ENCODE measurements at regions not wholly inside any gene's neighbourhood (a gene's known extent, or its start where the extent isn't known, plus 50 kb on each side); places are given as distances from the start of the nearest gene placed in this dataset.
"Not testable (repeated sequence)": the region's sequence is repeated elsewhere in the genome, so short reads cannot be mapped to it uniquely, and the experiment has no call there.

GRCh38 chr13:22874839-22875238 lies 305.9 kb upstream of the SGCG start:
- H3K36me3 ChIP-seq: no peaks in the 10 kb centered on the region
- ATAC-seq: no peak
- TF ChIP-seq, protein P1, sequence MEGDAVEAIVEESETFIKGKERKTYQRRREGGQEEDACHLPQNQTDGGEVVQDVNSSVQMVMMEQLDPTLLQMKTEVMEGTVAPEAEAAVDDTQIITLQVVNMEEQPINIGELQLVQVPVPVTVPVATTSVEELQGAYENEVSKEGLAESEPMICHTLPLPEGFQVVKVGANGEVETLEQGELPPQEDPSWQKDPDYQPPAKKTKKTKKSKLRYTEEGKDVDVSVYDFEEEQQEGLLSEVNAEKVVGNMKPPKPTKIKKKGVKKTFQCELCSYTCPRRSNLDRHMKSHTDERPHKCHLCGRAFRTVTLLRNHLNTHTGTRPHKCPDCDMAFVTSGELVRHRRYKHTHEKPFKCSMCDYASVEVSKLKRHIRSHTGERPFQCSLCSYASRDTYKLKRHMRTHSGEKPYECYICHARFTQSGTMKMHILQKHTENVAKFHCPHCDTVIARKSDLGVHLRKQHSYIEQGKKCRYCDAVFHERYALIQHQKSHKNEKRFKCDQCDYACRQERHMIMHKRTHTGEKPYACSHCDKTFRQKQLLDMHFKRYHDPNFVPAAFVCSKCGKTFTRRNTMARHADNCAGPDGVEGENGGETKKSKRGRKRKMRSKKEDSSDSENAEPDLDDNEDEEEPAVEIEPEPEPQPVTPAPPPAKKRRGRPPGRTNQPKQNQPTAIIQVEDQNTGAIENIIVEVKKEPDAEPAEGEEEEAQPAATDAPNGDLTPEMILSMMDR (IDR thresholded peaks at IDR 0.05): no peak
- no peak for DNase-seq
- H3K27me3 ChIP-seq: no peaks in the 10 kb centered on the region
- WGBS, 4 donors: 65 to 83% (median 72%) methylated on average over 1 of the region's 1 CpG
- no peak overlapping the region for H3K4me3 ChIP-seq
- no peaks in the 10 kb centered on the region for H3K4me1 ChIP-seq
- intact Hi-C loops (cut with DNase I): no loop called here
- H3K9me3 ChIP-seq: no peaks in the 10 kb centered on the region
- no peak overlapping the region for H3K27ac ChIP-seq

DNA sequence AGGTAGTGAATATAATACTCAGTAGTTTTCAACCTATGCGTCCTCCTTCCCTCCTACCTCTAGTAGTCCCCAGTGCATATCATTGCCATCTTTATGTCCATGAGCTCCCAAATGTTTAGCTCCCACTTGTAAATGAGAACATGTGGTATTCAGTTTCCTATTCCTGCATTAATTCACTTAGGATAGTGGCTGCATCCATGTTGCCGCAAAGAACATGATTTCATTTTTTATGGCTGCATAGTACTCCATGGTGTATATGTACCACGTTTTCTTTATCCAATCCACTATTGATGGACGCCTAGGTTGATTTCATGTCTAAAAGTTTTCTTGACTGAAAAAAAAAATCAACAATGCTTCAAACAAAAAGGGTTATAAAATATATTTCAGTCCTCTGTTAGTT lies 303.4 kb upstream of the SGCG start:
- H3K4me3 ChIP-seq: no peak overlapping the region
- no peaks in the 10 kb centered on the region for H3K27me3 ChIP-seq
- H3K4me1 ChIP-seq: no peaks in the 10 kb centered on the region
- no peaks in the 10 kb centered on the region for H3K36me3 ChIP-seq
- 73 to 95% (median 83%) methylated on average over 4 of the region's 4 CpGs for WGBS, 4 donors
- TF ChIP-seq POLR2A (IDR thresholded peaks at IDR 0.05): no peak
- TF ChIP-seq, protein P1 (IDR thresholded peaks at IDR 0.05): no peak
- ATAC-seq (no peak), DNase-seq (no peak)
- no peak overlapping the region for H3K27ac ChIP-seq
- H3K9me3 ChIP-seq: no peaks in the 10 kb centered on the region
- intact Hi-C loops (cut with DNase I): no loop called here

- H3K9me3 ChIP-seq: no peaks in the 10 kb centered on the region
- no peaks in the 10 kb centered on the region for H3K27me3 ChIP-seq
- WGBS, 4 donors: 72 to 89% (median 82%) methylated on average over 10 of the region's 10 CpGs
- no peaks in the 10 kb centered on the region for H3K36me3 ChIP-seq
- H3K4me1 ChIP-seq: no peaks in the 10 kb centered on the region
- no peak for TF ChIP-seq POLR2A (IDR thresholded peaks at IDR 0.05)
- TF ChIP-seq, protein P1 (IDR thresholded peaks at IDR 0.05): no peak
- no peak overlapping the region for H3K27ac ChIP-seq
- H3K4me3 ChIP-seq: no peak overlapping the region
- DNase-seq (no peak), ATAC-seq (no peak)
- intact Hi-C loops (cut with DNase I): no loop called here
Measured at GRCh38 chr13:22880741-22881720, 299.7 kb upstream of the SGCG start.

- ATAC-seq; H3K27ac ChIP-seq; DNase-seq; H3K9me3 ChIP-seq; H3K4me3 ChIP-seq; H3K27me3 ChIP-seq; H3K4me1 ChIP-seq; H3K36me3 ChIP-seq; intact Hi-C loops (cut with DNase I): not testable (repeated sequence)
- 63 to 75% (median 66%) methylated on average over 9 of the region's 9 CpGs for WGBS, 4 donors
Measured at GRCh38 chr13:22881721-22882608, 298.8 kb upstream of the SGCG start.
